Thoracic aorta (tissue), 2 donors: ENCODE measurements at regions not wholly inside any gene's neighbourhood (a gene's known extent, or its start where the extent isn't known, plus 50 kb on each side); places are given as distances from the start of the nearest gene placed in this dataset.
A peak's percentile ranks its signal among the peaks of the same experiment; 100 is the strongest.

Experiments
- ATAC-seq: fragments of 150-250 bp; one replicate; pipeline ENCODE4 v1.8.0; 2017; ENCODE audit warnings: low read depth; ENCODE audit not compliant: insufficient number of reproducible peaks, low FRiP score
- DNase-seq: peaks from one replicate; pipeline ENCODE4 v3.0.0-alpha.2; 2020; ENCODE audit warnings: low spot score
- H3K27ac ChIP-seq, 2 donors: fragments of 200-600 bp; sonication (generic); 1 replicate in 1 of 2; 2 replicates in 1 of 2; pipeline ENCODE4 v1.5.1; 2016; ENCODE audit warnings: mild to moderate bottlenecking in 2 of 2, moderate library complexity in 2 of 2
- H3K27me3 ChIP-seq: fragments of 200-600 bp; sonication (generic); replicated peaks from 2 replicates; pipeline ENCODE4 v1.6.0; 2016; ENCODE audit warnings: mild to moderate bottlenecking; ENCODE audit not compliant: insufficient read depth
- H3K36me3 ChIP-seq: fragments of 200-600 bp; sonication (generic); one replicate; pipeline ENCODE4 v1.5.1; 2016
- H3K4me1 ChIP-seq, 2 donors: fragments of 200-600 bp; sonication (generic); 1 replicate in 1 of 2; 2 replicates in 1 of 2; pipeline versions ENCODE4 v1.5.1 to v1.6.0; 2016; ENCODE audit warnings: low read depth in 2 of 2, mild to moderate bottlenecking in 1 of 2; ENCODE audit not compliant: control insufficient read depth in 1 of 2
- H3K4me3 ChIP-seq: fragments of 200-600 bp; sonication (generic); 2 replicates; pipeline ENCODE4 v1.5.1; 2016; ENCODE audit warnings: mild to moderate bottlenecking
- H3K9me3 ChIP-seq: fragments of 200-600 bp; sonication (generic); 2 replicates; pipeline ENCODE4 v1.5.1; 2016
- TF ChIP-seq, protein P1 (sequence below): fragments of 200-600 bp; sonication (generic); IDR thresholded peaks from one replicate; pipeline ENCODE4 v1.5.1; 2019; ENCODE audit warnings: antibody characterized with exemption

DNA sequence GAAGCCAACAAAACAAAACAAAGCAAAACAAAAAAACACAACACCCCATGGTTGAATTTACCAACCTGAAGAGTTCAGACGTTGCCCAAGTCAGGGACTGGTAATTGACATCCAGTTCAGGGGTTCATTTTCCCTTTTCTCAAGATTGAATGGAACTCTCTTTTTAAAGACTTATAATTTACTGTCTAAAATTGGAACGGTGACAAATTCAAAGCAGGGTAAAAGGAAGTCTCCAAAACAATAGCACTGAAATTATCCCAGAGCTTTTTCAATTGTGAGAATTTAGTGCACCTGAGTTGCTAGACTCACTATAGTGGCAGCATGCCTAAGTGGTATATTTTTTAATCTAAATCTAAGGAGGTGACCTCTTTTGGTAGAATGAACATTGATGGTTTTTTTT lies 90.9 kb upstream of the PREP start:
- no peak overlapping the region for H3K27ac ChIP-seq
- TF ChIP-seq, protein P1, sequence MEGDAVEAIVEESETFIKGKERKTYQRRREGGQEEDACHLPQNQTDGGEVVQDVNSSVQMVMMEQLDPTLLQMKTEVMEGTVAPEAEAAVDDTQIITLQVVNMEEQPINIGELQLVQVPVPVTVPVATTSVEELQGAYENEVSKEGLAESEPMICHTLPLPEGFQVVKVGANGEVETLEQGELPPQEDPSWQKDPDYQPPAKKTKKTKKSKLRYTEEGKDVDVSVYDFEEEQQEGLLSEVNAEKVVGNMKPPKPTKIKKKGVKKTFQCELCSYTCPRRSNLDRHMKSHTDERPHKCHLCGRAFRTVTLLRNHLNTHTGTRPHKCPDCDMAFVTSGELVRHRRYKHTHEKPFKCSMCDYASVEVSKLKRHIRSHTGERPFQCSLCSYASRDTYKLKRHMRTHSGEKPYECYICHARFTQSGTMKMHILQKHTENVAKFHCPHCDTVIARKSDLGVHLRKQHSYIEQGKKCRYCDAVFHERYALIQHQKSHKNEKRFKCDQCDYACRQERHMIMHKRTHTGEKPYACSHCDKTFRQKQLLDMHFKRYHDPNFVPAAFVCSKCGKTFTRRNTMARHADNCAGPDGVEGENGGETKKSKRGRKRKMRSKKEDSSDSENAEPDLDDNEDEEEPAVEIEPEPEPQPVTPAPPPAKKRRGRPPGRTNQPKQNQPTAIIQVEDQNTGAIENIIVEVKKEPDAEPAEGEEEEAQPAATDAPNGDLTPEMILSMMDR, result no peak
- H3K4me1 ChIP-seq, result peaks cover 6 to 8% of the 10 kb centered on the region in 2 donors
- ATAC-seq (no peak), DNase-seq (no peak)
- no peaks in the 10 kb centered on the region for H3K9me3 ChIP-seq
- H3K36me3 ChIP-seq, result no peaks in the 10 kb centered on the region
- no peaks in the 10 kb centered on the region for H3K27me3 ChIP-seq
- no peak overlapping the region for H3K4me3 ChIP-seq

DNA sequence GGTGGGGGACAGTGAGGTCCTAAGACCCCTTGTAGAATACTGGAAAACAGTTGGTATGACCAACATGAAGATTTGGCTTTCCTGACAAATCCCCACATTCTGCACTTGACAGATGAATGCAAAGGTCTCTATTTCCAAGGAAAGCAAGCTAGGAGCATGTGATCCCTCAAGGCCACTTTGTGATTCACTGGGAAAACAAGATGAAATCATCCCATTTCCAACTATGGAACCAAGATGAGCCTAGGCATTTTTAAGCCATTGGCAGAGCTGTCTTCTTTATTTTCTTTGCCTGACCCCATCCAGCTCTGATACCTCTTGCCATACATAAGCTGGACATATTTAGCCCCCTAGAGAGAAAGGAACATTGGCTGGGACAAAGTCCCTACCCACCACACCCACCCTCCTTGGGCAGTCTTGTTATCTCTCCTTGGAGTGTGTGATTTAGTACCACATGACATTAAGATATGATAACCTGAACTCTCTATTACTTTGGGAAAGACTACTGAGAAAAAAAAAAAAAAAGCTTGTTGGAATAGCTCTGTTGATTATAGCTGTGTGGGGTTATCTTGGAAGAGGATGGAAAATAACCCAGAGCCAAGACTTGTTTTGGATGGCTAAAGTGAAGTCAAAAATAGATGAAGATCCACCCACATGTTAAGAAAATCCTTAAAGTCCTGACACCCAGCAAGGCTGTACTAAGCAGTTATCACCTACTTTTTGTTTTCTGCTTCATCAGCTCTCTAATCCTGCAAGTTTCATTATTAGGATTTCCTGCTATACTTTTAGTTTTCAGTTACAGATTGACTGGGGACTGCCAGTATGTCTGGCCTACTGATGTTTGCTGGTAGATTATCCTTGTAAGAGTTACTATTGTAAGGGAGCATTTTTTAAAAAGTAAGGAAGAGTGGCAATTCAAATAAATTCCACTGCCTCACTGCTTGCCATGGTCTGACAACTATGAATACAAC lies 90.1 kb upstream of the PREP start:
- ATAC-seq, result no peak
- no peak overlapping the region for H3K4me3 ChIP-seq
- no peak for DNase-seq
- no peak overlapping the region for H3K27ac ChIP-seq
- TF ChIP-seq, protein P1, result no peak
- H3K4me1 ChIP-seq, result peaks cover 9 to 16% of the 10 kb centered on the region in 2 donors
- H3K36me3 ChIP-seq, result no peaks in the 10 kb centered on the region
- no peaks in the 10 kb centered on the region for H3K9me3 ChIP-seq
- H3K27me3 ChIP-seq, result no peaks in the 10 kb centered on the region

DNA sequence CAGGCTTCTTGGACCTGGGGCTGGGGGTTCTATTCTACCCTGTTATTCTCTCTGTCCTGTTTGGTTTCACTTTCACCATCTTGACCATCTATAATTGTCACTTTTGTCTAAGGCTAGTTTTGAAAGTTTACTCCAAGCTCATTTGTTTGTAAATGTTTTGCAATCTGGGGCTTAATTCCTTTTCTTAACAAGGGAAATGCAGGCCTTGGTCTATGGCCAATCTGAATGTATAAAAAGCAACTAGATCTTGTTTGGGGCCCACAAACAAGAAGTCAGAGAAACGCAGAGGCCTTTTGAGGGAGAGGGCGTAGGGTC lies 86.3 kb upstream of the PREP start:
- no peak for DNase-seq
- Histone ChIP-seq H3K27ac (no peak overlapping the region), H3K9me3 (no peaks in the 10 kb centered on the region), H3K27me3 (no peaks in the 10 kb centered on the region), H3K36me3 (no peaks in the 10 kb centered on the region), H3K4me3 (no peak overlapping the region), H3K4me1 (peaks cover 9 to 16% of the 10 kb centered on the region in 2 donors)
- TF ChIP-seq, protein P1, result no peak
- no peak for ATAC-seq

DNA sequence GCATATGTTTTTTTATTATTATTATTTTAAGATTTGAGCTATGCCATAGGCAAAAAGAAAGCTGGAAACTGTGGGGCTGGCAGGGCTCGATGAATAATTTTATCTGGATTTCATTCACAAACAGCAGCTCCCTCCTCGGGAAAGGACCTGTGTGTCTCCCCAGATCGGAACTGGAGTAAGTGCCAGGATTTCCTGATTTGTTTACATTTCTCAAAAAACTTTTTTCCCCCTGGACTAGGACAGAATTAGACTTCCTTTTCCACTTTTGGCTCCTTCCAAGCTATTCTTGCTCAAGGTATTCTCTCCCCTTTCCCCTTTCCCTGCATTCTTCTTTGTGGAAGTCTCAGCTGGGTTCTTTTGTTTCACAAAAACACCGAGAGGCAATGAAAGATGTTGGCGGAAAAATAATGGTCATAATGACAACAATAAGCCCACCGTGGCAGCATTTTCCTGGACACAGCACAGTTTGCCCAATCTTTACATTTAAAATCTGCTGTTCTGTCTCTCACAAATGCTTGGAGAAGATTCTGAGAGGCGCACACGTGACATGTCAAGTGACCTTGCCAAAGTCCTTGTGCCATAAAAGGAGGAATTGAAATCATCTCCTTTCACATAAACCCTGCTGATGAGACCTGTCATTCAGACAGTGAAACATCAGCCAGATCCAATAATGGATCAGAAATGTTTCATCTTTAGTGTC lies 85.8 kb upstream of the PREP start:
- ATAC-seq (no peak), DNase-seq (no peak)
- Histone ChIP-seq H3K4me1 (peaks cover 9 to 16% of the 10 kb centered on the region in 2 donors), H3K27me3 (no peaks in the 10 kb centered on the region), H3K36me3 (no peaks in the 10 kb centered on the region), H3K4me3 (peak overlapping the region; percentile 42), H3K27ac (no peak overlapping the region), H3K9me3 (no peaks in the 10 kb centered on the region)
- TF ChIP-seq, protein P1, result no peak

DNA sequence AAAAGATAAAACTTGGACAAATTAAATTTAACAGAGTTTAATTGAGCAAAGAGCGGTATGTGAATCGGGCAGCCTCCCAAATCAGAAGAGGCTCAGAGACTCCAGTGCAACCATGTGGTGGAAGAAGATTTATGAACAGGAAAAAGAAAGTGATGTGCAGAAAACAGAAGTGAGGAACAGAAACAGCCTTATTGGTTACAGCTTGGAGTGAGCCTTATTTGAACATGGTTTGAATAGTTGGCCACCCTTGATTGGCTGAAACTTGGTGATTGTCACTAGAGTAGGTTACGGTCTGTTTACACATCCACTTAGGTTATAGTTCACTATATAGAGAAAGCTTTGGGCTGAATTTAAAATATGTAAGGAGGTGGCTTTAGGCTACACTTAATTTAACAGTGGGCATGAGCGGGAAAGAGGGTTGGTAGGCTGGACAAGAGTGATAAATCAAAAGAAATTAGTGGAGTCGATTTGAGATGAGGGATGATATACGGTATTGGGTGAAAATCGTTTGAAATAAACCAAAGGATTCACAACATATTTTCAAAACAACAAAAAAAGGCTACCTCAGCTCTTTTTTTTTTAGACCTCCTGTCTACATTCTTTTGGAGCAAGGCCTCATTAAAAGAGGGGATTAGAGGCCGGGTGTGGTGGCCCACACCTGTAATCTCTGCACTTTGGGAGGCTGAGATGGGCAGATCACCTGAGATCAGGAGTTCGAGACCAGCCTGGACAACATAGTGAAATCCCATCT lies 84.3 kb upstream of the PREP start:
- Histone ChIP-seq H3K27me3 (no peaks in the 10 kb centered on the region), H3K4me3 (no peak overlapping the region), H3K4me1 (peaks cover 9 to 10% of the 10 kb centered on the region in 2 donors), H3K36me3 (no peaks in the 10 kb centered on the region), H3K9me3 (no peaks in the 10 kb centered on the region), H3K27ac (no peak overlapping the region)
- TF ChIP-seq, protein P1, result no peak
- ATAC-seq (no peak), DNase-seq (no peak)
